ENCODE measurements at regions not wholly inside any gene's neighbourhood (a gene's known extent, or its start where the extent isn't known, plus 50 kb on each side); places are given as distances from the start of the nearest gene placed in this dataset.
A peak's percentile ranks its signal among the peaks of the same experiment; 100 is the strongest.

GRCh38 chr11:10634407-10634806, 59.1 kb downstream of the IRAG1 start:
- Histone ChIP-seq H3K36me3 (ENCODE audit: control insufficient read depth in 2 of 3, insufficient read depth in 3 of 3, low read length in 3 of 3) (no peaks in the 10 kb centered on the region), H3K27me3 (ENCODE audit: control insufficient read depth in 2 of 2, insufficient read depth in 2 of 2, low read length in 2 of 2) (no peaks in the 10 kb centered on the region), H3K27ac (ENCODE audit: low read depth, low read length) (no peak overlapping the region), H3K9me3 (ENCODE audit: control insufficient read depth in 2 of 3, low read length in 3 of 3) (no peaks in the 10 kb centered on the region), H3K4me3 (ENCODE audit: low read length) (no peak overlapping the region), H3K4me1 (ENCODE audit: control insufficient read depth in 2 of 2, insufficient read depth in 2 of 2, low read length in 2 of 2) (no peaks in the 10 kb centered on the region)
- intact Hi-C loops (cut with micrococcal nuclease): no loop called here
- no peak for DNase-seq
- no peak overlapping the region for H3K27ac Mint-ChIP-seq
- no peaks in the 10 kb centered on the region for H3K36me3 Mint-ChIP-seq
- CTCF ChIA-PET: no interaction called here
- H3K27me3 Mint-ChIP-seq: peaks cover 0 to 9% (median 0%) of the 10 kb centered on the region in 5 donors
- POLR2A ChIA-PET: interaction anchor here (0.6 kb wide), 1 partner anchor 219 kb away, joined by 3 read pairs; no protein-coding TSS in a partner anchor
- no peaks in the 10 kb centered on the region for H3K9me3 Mint-ChIP-seq
- H3K4me1 Mint-ChIP-seq: peaks cover 0 to 7% (median 2%) of the 10 kb centered on the region in 7 donors
- H3K4me3 Mint-ChIP-seq: no peak overlapping the region
- no peak for ATAC-seq

- no peak for ATAC-seq
- H3K9me3 ChIP-seq (ENCODE audit: control insufficient read depth in 2 of 3, low read length in 3 of 3): no peaks in the 10 kb centered on the region
- peaks cover 0 to 8% (median 0%) of the 10 kb centered on the region in 5 donors for H3K27me3 Mint-ChIP-seq
- no peak overlapping the region for H3K4me3 ChIP-seq (ENCODE audit: low read length)
- intact Hi-C loops (cut with micrococcal nuclease): no loop called here
- H3K27me3 ChIP-seq (ENCODE audit: control insufficient read depth in 2 of 2, insufficient read depth in 2 of 2, low read length in 2 of 2): no peaks in the 10 kb centered on the region
- H3K27ac ChIP-seq (ENCODE audit: low read depth, low read length): no peak overlapping the region
- H3K4me3 Mint-ChIP-seq: no peak overlapping the region
- ChIA-PET CTCF (no interaction called here), POLR2A (no interaction called here)
- no peaks in the 10 kb centered on the region for H3K9me3 Mint-ChIP-seq
- H3K4me1 Mint-ChIP-seq: peaks cover 0 to 15% (median 7%) of the 10 kb centered on the region in 7 donors
- DNase-seq: no peak
- no peak overlapping the region for H3K27ac Mint-ChIP-seq
- H3K36me3 ChIP-seq (ENCODE audit: control insufficient read depth in 2 of 3, insufficient read depth in 3 of 3, low read length in 3 of 3): no peaks in the 10 kb centered on the region
- H3K4me1 ChIP-seq (ENCODE audit: control insufficient read depth in 2 of 2, insufficient read depth in 2 of 2, low read length in 2 of 2): peaks cover 0 to 9% of the 10 kb centered on the region in 2 donors
- no peaks in the 10 kb centered on the region for H3K36me3 Mint-ChIP-seq
These were observed 60.3 kb downstream of the IRAG1 start for GRCh38 chr11:10633261-10633660.

GRCh38 chr11:10632483-10632882, 61.1 kb downstream of the IRAG1 start:
- Mint-ChIP-seq H3K27ac (no peak overlapping the region), H3K27me3 (peaks cover 0 to 3% (median 0%) of the 10 kb centered on the region in 5 donors), H3K36me3 (no peaks in the 10 kb centered on the region), H3K4me3 (no peak overlapping the region), H3K9me3 (no peaks in the 10 kb centered on the region), H3K4me1 (peaks cover 0 to 16% (median 8%) of the 10 kb centered on the region in 7 donors)
- ATAC-seq: no peak
- no peak overlapping the region for H3K27ac ChIP-seq (ENCODE audit: low read depth, low read length)
- CTCF ChIA-PET: no interaction called here
- peaks cover 0 to 13% of the 10 kb centered on the region in 2 donors for H3K4me1 ChIP-seq (ENCODE audit: control insufficient read depth in 2 of 2, insufficient read depth in 2 of 2, low read length in 2 of 2)
- POLR2A ChIA-PET: no interaction called here
- intact Hi-C loops (cut with micrococcal nuclease): no loop called here
- DNase-seq: no peak
- H3K36me3 ChIP-seq (ENCODE audit: control insufficient read depth in 2 of 3, insufficient read depth in 3 of 3, low read length in 3 of 3): no peaks in the 10 kb centered on the region
- no peaks in the 10 kb centered on the region for H3K9me3 ChIP-seq (ENCODE audit: control insufficient read depth in 2 of 3, low read length in 3 of 3)
- no peaks in the 10 kb centered on the region for H3K27me3 ChIP-seq (ENCODE audit: control insufficient read depth in 2 of 2, insufficient read depth in 2 of 2, low read length in 2 of 2)
- H3K4me3 ChIP-seq (ENCODE audit: low read length): no peak overlapping the region

- no peaks in the 10 kb centered on the region for H3K27me3 ChIP-seq (ENCODE audit: control insufficient read depth in 2 of 2, insufficient read depth in 2 of 2, low read length in 2 of 2)
- H3K27ac ChIP-seq (ENCODE audit: low read depth, low read length): no peak overlapping the region
- no peak overlapping the region for H3K27ac Mint-ChIP-seq
- H3K9me3 ChIP-seq (ENCODE audit: control insufficient read depth in 2 of 3, low read length in 3 of 3): no peaks in the 10 kb centered on the region
- peaks cover 0 to 1% (median 0%) of the 10 kb centered on the region in 5 donors for H3K27me3 Mint-ChIP-seq
- ChIA-PET POLR2A (no interaction called here), CTCF (no interaction called here)
- H3K9me3 Mint-ChIP-seq: no peaks in the 10 kb centered on the region
- no peak overlapping the region for H3K4me3 Mint-ChIP-seq
- no peak for DNase-seq
- H3K36me3 Mint-ChIP-seq: no peaks in the 10 kb centered on the region
- H3K4me1 ChIP-seq (ENCODE audit: control insufficient read depth in 2 of 2, insufficient read depth in 2 of 2, low read length in 2 of 2): peaks cover 0 to 13% of the 10 kb centered on the region in 2 donors
- intact Hi-C loops (cut with micrococcal nuclease): no loop called here
- H3K4me1 Mint-ChIP-seq: peaks cover 0 to 16% (median 8%) of the 10 kb centered on the region in 7 donors
- no peak overlapping the region for H3K4me3 ChIP-seq (ENCODE audit: low read length)
- ATAC-seq: no peak
- no peaks in the 10 kb centered on the region for H3K36me3 ChIP-seq (ENCODE audit: control insufficient read depth in 2 of 3, insufficient read depth in 3 of 3, low read length in 3 of 3)
These were observed 61.8 kb downstream of the IRAG1 start for GRCh38 chr11:10631761-10632160.

GRCh38 chr11:10629411-10630002, 61.0 kb upstream of the LYVE1 start:
- Mint-ChIP-seq H3K27ac (no peak overlapping the region), H3K36me3 (no peaks in the 10 kb centered on the region), H3K4me1 (peaks cover 0 to 23% (median 13%) of the 10 kb centered on the region in 7 donors), H3K9me3 (no peaks in the 10 kb centered on the region), H3K4me3 (no peak overlapping the region), H3K27me3 (peaks cover 0 to 1% (median 0%) of the 10 kb centered on the region in 5 donors)
- Histone ChIP-seq H3K27me3 (ENCODE audit: control insufficient read depth in 2 of 2, insufficient read depth in 2 of 2, low read length in 2 of 2) (no peaks in the 10 kb centered on the region), H3K4me3 (ENCODE audit: low read length) (no peak overlapping the region), H3K27ac (ENCODE audit: low read depth, low read length) (no peak overlapping the region), H3K4me1 (ENCODE audit: control insufficient read depth in 2 of 2, insufficient read depth in 2 of 2, low read length in 2 of 2) (peaks cover 0 to 19% of the 10 kb centered on the region in 2 donors), H3K9me3 (ENCODE audit: control insufficient read depth in 2 of 3, low read length in 3 of 3) (no peaks in the 10 kb centered on the region), H3K36me3 (ENCODE audit: control insufficient read depth in 2 of 3, insufficient read depth in 3 of 3, low read length in 3 of 3) (no peaks in the 10 kb centered on the region)
- CTCF ChIA-PET: interaction anchor here (1.2 kb wide), 1 partner anchor 8 kb away, joined by 3 read pairs; no protein-coding TSS in a partner anchor
- POLR2A ChIA-PET: no interaction called here
- intact Hi-C loops (cut with micrococcal nuclease): no loop called here
- ATAC-seq (no peak), DNase-seq (no peak)

- peak overlapping the region in 2 of 9 donors; percentile 10 to 77 for H3K27ac Mint-ChIP-seq
- H3K4me3 Mint-ChIP-seq: peak overlapping the region in 1 of 10 donors; percentile 14
- ATAC-seq: peak; percentile 54
- Histone ChIP-seq H3K36me3 (ENCODE audit: control insufficient read depth in 2 of 3, insufficient read depth in 3 of 3, low read length in 3 of 3) (no peaks in the 10 kb centered on the region), H3K9me3 (ENCODE audit: control insufficient read depth in 2 of 3, low read length in 3 of 3) (no peaks in the 10 kb centered on the region), H3K27me3 (ENCODE audit: control insufficient read depth in 2 of 2, insufficient read depth in 2 of 2, low read length in 2 of 2) (no peaks in the 10 kb centered on the region), H3K27ac (ENCODE audit: low read depth, low read length) (no peak overlapping the region), H3K4me3 (ENCODE audit: low read length) (no peak overlapping the region), H3K4me1 (ENCODE audit: control insufficient read depth in 2 of 2, insufficient read depth in 2 of 2, low read length in 2 of 2) (peaks cover under 1 to 27% of the 10 kb centered on the region in 2 donors)
- no peaks in the 10 kb centered on the region for H3K9me3 Mint-ChIP-seq
- POLR2A ChIA-PET: no interaction called here
- peaks cover 0 to 1% (median 0%) of the 10 kb centered on the region in 5 donors for H3K27me3 Mint-ChIP-seq
- peak in 6 of 9 donors; percentile 16 to 66 (median 46) for DNase-seq
- H3K4me1 Mint-ChIP-seq: peaks cover 8 to 31% (median 17%) of the 10 kb centered on the region in 7 donors
- CTCF ChIA-PET: interaction anchor here (0.5 to 0.8 kb wide), 3 partner anchors 19 to 1128 kb away, joined by 3 read pairs; no protein-coding TSS in a partner anchor
- intact Hi-C loops (cut with micrococcal nuclease): no loop called here
- H3K36me3 Mint-ChIP-seq: no peaks in the 10 kb centered on the region
These were observed 60.2 kb upstream of the LYVE1 start for GRCh38 chr11:10628508-10629236.

Measured in naive thymus-derived CD4-positive, alpha-beta T cell (primary cell).